CD14-positive monocyte (primary cell): ENCODE measurements at regions not wholly inside any gene's neighbourhood (a gene's known extent, or its start where the extent isn't known, plus 50 kb on each side); places are given as distances from the start of the nearest gene placed in this dataset.

Experiments
- DNase-seq, 3 donors: peaks; one replicate each; pipeline ENCODE4 v3.0.0-alpha.2; 2011 to 2022
- H2AFZ ChIP-seq: 2 replicates; pipeline ENCODE4 v1.6.0; 2012; ENCODE audit warnings: mild to moderate bottlenecking, low read depth, low read length, inconsistent platforms; ENCODE audit not compliant: insufficient read depth, poor library complexity, severe bottlenecking
- H3K27ac ChIP-seq, 2 donors: 1 replicate in 1 of 2; 2 replicates in 1 of 2; pipeline ENCODE4 v1.5.1; 2012 to 2013; ENCODE audit warnings: low read length in 2 of 2, control low read depth in 1 of 2, inconsistent platforms in 1 of 2, low read depth in 1 of 2, mild to moderate bottlenecking in 1 of 2
- H3K27me3 ChIP-seq, 2 donors: one replicate each; pipeline versions ENCODE4 v1.6.0 to v1.6.1; 2011 to 2013; ENCODE audit warnings: low read length in 2 of 2; ENCODE audit not compliant: control insufficient read depth in 2 of 2, insufficient read depth in 2 of 2
- H3K36me3 ChIP-seq, 2 donors: replicated peaks in 1 of 2; 1 replicate in 1 of 2; 2 replicates in 1 of 2; pipeline versions ENCODE4 v1.5.1 to v1.6.1; 2012 to 2013; ENCODE audit warnings: low read length in 2 of 2, control low read depth in 1 of 2, inconsistent platforms in 1 of 2, mild to moderate bottlenecking in 1 of 2; ENCODE audit not compliant: insufficient read depth in 2 of 2, control insufficient read depth in 1 of 2
- H3K4me1 ChIP-seq, 2 donors: 1 replicate in 1 of 2; 2 replicates in 1 of 2; pipeline versions ENCODE4 v1.5.1 to v1.6.1; 2012 to 2013; ENCODE audit warnings: low read length in 2 of 2, control low read depth in 1 of 2, inconsistent platforms in 1 of 2, mild to moderate bottlenecking in 1 of 2, moderate library complexity in 1 of 2; ENCODE audit not compliant: insufficient read depth in 2 of 2, control insufficient read depth in 1 of 2
- H3K4me2 ChIP-seq: replicated peaks from 2 replicates; pipeline ENCODE3; 2012; ENCODE audit warnings: low read length, moderate library complexity, mild to moderate bottlenecking; ENCODE audit not compliant: poor library complexity, severe bottlenecking; ENCODE audit errors: extremely low read depth
- H3K4me3 ChIP-seq, 3 experiments: fragments of 200-600 bp in 1 of 3; sonication (generic) in 1 of 3; replicated peaks in 1 of 3; 1 replicate in 2 of 3; 2 replicates in 1 of 3; pipeline ENCODE4 v1.5.1; 2011 to 2013; ENCODE audit warnings: low read length in 3 of 3, mild to moderate bottlenecking in 3 of 3, control low read depth in 2 of 3, low read depth in 2 of 3, inconsistent platforms in 1 of 3, moderate library complexity in 1 of 3
- H3K79me2 ChIP-seq: 2 replicates; pipeline ENCODE4 v1.6.0; 2012; ENCODE audit warnings: mild to moderate bottlenecking, control low read depth, inconsistent platforms, low read length, moderate library complexity; ENCODE audit not compliant: insufficient read depth
- H3K9ac ChIP-seq: 2 replicates; pipeline ENCODE4 v1.6.0; 2017; ENCODE audit warnings: low read length, mild to moderate bottlenecking; ENCODE audit not compliant: insufficient read depth, poor library complexity, severe bottlenecking
- H3K9me3 ChIP-seq, 2 donors: replicated peaks in 1 of 2; 1 replicate in 1 of 2; 2 replicates in 1 of 2; pipeline versions ENCODE4 v1.5.1 to v1.6.1; 2012 to 2013; ENCODE audit warnings: low read length in 2 of 2, control low read depth in 1 of 2; ENCODE audit not compliant: control insufficient read depth in 1 of 2, insufficient read depth in 1 of 2
- H4K20me1 ChIP-seq: 2 replicates; pipeline ENCODE4 v1.6.0; 2012; ENCODE audit warnings: mild to moderate bottlenecking, low read length, control low read depth, moderate library complexity; ENCODE audit not compliant: insufficient read depth
- H3K27ac Mint-ChIP-seq, 7 donors: one replicate each; pipeline ENCODE4 v1.8.0; 2020; ENCODE audit warnings: mild to moderate bottlenecking in 7 of 7, mixed read lengths in 7 of 7, moderate library complexity in 6 of 7, inconsistent platforms in 2 of 7
- H3K27me3 Mint-ChIP-seq, 3 donors: one replicate each; pipeline ENCODE4 v1.8.0; 2021 to 2022; ENCODE audit warnings: low read depth in 3 of 3, mild to moderate bottlenecking in 3 of 3, mixed read lengths in 3 of 3, moderate library complexity in 3 of 3, inconsistent platforms in 1 of 3
- H3K36me3 Mint-ChIP-seq, 2 donors: one replicate each; pipeline ENCODE4 v1.8.0; 2020; ENCODE audit warnings: mixed read lengths in 2 of 2, inconsistent platforms in 1 of 2, mild to moderate bottlenecking in 1 of 2
- H3K4me1 Mint-ChIP-seq: one replicate; pipeline ENCODE4 v1.8.0; 2020; ENCODE audit warnings: mild to moderate bottlenecking, mixed read lengths
- H3K4me3 Mint-ChIP-seq, 2 donors: one replicate each; pipeline ENCODE4 v1.8.0; 2020; ENCODE audit warnings: mild to moderate bottlenecking in 2 of 2, mixed read lengths in 2 of 2, moderate library complexity in 1 of 2
- H3K9me3 Mint-ChIP-seq, 7 donors: one replicate each; pipeline ENCODE4 v1.8.0; 2020 to 2022; ENCODE audit warnings: mixed read lengths in 7 of 7, mild to moderate bottlenecking in 6 of 7, moderate library complexity in 6 of 7, inconsistent platforms in 2 of 7
- WGBS: methylation state at CpG from one replicate; pipeline ENCODE4 v1.1.5; 2013; ENCODE audit warnings: missing lambda C conversion rate; ENCODE audit not compliant: insufficient coverage; 5-methylcytosine and 5-hydroxymethylcytosine counted together
- intact Hi-C, 2 donors: fragments of 100-400 bp; cut with micrococcal nuclease; formaldehyde crosslinking; loops; one replicate each; pipeline versions ENCODE4 v1.15.0 to v1.15.1; 2023
- TF ChIP-seq, protein P1 (sequence below): fragments of 200-600 bp; IDR thresholded peaks from one replicate; pipeline ENCODE4 v1.8.0; 2022; ENCODE audit warnings: antibody characterized with exemption, mild to moderate bottlenecking

GRCh38 chr2:21658907-21659477 lies 535.2 kb downstream of the TDRD15 start:
- no peaks in the 10 kb centered on the region for H3K4me1 ChIP-seq
- 100% methylated on average over 2 of the region's 8 CpGs for WGBS
- H3K27ac Mint-ChIP-seq = no peak overlapping the region
- H3K4me1 Mint-ChIP-seq = no peaks in the 10 kb centered on the region
- no peak overlapping the region for H3K27ac ChIP-seq
- H3K4me2 ChIP-seq = no peak overlapping the region
- H3K9ac ChIP-seq = no peak overlapping the region
- DNase-seq = no peak
- no peaks in the 10 kb centered on the region for H3K27me3 ChIP-seq
- no peak overlapping the region for H2AFZ ChIP-seq
- no peaks in the 10 kb centered on the region for H3K36me3 ChIP-seq
- no peaks in the 10 kb centered on the region for H4K20me1 ChIP-seq
- no peak overlapping the region for H3K4me3 Mint-ChIP-seq
- peaks cover 0 to 5% of the 10 kb centered on the region in 2 donors for H3K9me3 ChIP-seq
- no peaks in the 10 kb centered on the region for H3K36me3 Mint-ChIP-seq
- TF ChIP-seq, protein P1, sequence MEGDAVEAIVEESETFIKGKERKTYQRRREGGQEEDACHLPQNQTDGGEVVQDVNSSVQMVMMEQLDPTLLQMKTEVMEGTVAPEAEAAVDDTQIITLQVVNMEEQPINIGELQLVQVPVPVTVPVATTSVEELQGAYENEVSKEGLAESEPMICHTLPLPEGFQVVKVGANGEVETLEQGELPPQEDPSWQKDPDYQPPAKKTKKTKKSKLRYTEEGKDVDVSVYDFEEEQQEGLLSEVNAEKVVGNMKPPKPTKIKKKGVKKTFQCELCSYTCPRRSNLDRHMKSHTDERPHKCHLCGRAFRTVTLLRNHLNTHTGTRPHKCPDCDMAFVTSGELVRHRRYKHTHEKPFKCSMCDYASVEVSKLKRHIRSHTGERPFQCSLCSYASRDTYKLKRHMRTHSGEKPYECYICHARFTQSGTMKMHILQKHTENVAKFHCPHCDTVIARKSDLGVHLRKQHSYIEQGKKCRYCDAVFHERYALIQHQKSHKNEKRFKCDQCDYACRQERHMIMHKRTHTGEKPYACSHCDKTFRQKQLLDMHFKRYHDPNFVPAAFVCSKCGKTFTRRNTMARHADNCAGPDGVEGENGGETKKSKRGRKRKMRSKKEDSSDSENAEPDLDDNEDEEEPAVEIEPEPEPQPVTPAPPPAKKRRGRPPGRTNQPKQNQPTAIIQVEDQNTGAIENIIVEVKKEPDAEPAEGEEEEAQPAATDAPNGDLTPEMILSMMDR = no peak
- H3K27me3 Mint-ChIP-seq = no peaks in the 10 kb centered on the region
- H3K79me2 ChIP-seq = no peaks in the 10 kb centered on the region
- no peak overlapping the region for H3K4me3 ChIP-seq
- H3K9me3 Mint-ChIP-seq = peaks cover 0 to 9% (median 3%) of the 10 kb centered on the region in 7 donors
- intact Hi-C loops = no loop called here

DNA sequence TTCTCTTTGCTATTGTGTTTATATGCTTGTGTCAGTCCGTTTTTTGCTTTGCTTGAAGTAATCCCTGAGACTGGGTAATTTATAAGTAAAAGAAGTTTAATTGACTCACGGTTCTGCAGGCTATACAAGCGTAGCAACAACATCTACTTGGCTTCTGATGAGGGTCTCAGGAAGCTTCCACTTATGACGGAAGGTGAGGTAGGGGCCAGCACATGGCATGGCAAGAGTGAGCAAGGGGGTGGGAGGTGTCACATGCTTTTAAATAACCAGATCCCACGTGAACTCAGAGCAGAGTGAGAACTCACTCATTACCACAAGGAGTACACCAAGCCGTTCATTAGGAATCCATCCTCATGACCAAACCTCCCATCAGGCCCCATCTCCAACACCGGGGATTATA lies 540.3 kb downstream of the TDRD15 start:
- TF ChIP-seq, protein P1 = no peak
- Histone ChIP-seq H3K4me1 (no peaks in the 10 kb centered on the region), H3K9ac (no peak overlapping the region), H3K4me3 (no peak overlapping the region), H3K79me2 (no peaks in the 10 kb centered on the region), H3K27me3 (no peaks in the 10 kb centered on the region), H3K4me2 (no peak overlapping the region), H3K27ac (no peak overlapping the region), H3K36me3 (no peaks in the 10 kb centered on the region), H4K20me1 (no peaks in the 10 kb centered on the region), H2AFZ (no peak overlapping the region), H3K9me3 (peaks cover 0 to 8% of the 10 kb centered on the region in 2 donors)
- Mint-ChIP-seq H3K4me3 (no peak overlapping the region), H3K36me3 (no peaks in the 10 kb centered on the region), H3K27me3 (no peaks in the 10 kb centered on the region), H3K27ac (no peak overlapping the region), H3K4me1 (no peaks in the 10 kb centered on the region), H3K9me3 (peaks cover 0 to 12% (median 5%) of the 10 kb centered on the region in 7 donors)
- DNase-seq = no peak
- intact Hi-C loops = no loop called here
- 92% methylated on average over 4 of the region's 7 CpGs for WGBS
